AG10803 (cell line): ENCODE measurements at regions not wholly inside any gene's neighbourhood (a gene's known extent, or its start where the extent isn't known, plus 50 kb on each side); places are given as distances from the start of the nearest gene placed in this dataset.
A peak's percentile ranks its signal among the peaks of the same experiment; 100 is the strongest.

Experiments
- DNase-seq: peaks from one replicate; pipeline ENCODE4 v3.0.0; 2010; ENCODE audit warnings: low read depth
- H3K4me3 ChIP-seq: 2 replicates; pipeline ENCODE4 v1.5.1; 2011; ENCODE audit warnings: mild to moderate bottlenecking, low read length, control low read depth
- CTCF ChIP-seq: conservative IDR thresholded peaks from 2 replicates; pipeline ENCODE4 v1.5.1; 2011; ENCODE audit warnings: mild to moderate bottlenecking, low read length, control low read depth, inconsistent platforms

DNA sequence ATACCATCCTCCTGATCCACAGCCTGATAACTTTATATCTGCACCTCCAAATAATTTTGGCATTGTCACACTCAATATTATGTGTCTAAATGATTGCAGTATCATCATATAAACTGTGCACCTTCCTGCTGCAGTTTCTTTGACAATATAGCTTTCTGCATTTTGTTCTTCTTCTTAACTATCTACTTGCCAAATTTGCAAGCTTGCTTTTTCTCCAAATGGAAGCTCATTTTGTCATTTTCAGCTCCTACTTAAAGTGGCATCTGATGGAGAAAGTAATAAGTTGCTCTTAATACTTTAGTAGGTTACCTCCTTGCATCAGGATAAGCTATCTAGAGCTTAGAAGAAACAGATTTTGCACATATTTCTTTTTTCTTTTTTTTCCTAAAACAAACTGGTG, 74.0 kb upstream of the DEFB112 start:
- DNase-seq = no peak
- no peak for TF ChIP-seq CTCF
- H3K4me3 ChIP-seq = no peak overlapping the region

GRCh38 chr6:50124572-50124971, 74.8 kb upstream of the DEFB112 start:
- DNase-seq = no peak
- H3K4me3 ChIP-seq = no peak overlapping the region
- no peak for TF ChIP-seq CTCF

GRCh38 chr6:50128420-50129005, 78.8 kb upstream of the DEFB112 start:
- DNase-seq = peak; percentile 30
- no peak overlapping the region for H3K4me3 ChIP-seq
- peak; percentile 56 for TF ChIP-seq CTCF

GRCh38 chr6:50135968-50136367, 86.2 kb upstream of the DEFB112 start:
- no peak overlapping the region for H3K4me3 ChIP-seq
- no peak for TF ChIP-seq CTCF
- DNase-seq = no peak

- TF ChIP-seq CTCF = no peak
- no peak for DNase-seq
- H3K4me3 ChIP-seq = no peak overlapping the region
Observed at GRCh38 chr6:50141100-50141499, 91.4 kb upstream of the DEFB112 start.

DNA sequence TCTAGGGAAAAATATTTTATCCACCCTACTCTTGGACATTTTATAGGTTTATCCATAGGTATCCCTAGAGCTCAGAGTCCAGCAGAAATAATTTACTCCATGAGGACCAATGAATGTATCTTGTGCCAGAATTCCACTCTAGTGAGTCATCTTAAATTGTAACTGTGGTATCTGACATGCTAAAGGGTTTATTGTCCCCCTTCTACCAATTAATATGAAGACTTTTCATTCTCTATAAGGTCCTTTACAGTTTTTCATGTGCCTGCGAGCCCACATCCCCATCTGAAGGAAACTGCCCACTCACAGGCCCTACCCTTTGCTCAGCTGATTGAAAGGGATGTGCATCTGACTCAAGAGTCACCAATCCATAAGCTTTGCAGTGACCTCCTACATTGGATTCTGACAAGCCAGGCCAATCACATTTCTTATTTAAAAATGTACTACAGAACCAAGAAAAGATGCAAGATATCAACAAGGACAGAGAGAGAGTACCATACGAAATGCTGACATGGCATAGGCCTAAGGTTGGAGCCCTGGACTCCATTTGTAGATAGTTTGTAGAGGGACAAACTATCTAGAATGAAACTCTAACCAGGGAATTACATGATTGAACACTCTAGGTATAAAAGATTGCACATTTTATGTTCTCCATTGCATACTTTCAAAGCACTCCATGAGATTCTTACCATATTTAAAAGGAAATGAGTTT, 93.4 kb upstream of the DEFB112 start:
- H3K4me3 ChIP-seq = no peak overlapping the region
- TF ChIP-seq CTCF = no peak
- DNase-seq = peak; percentile 8

DNA sequence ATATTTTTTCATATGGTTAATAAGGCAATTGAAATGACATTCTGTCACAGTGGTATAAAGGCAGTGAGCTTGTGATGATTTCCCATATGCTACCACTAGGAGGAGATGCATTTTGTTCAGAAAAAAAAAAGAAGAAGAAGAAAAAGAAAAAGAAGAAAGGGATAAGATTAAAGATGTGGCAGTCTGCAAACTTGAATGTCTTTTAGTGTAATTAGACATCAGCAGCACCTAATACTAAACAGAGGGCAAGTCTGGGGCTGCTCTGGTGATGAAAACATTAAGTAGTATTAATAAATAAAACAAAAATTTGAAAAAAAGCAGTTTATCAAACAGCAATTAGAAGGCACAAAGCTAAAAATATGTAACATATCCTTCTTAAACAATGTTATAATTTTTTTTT, 95.4 kb upstream of the DEFB112 start:
- DNase-seq = peak; percentile 3
- TF ChIP-seq CTCF = peak; percentile 48
- no peak overlapping the region for H3K4me3 ChIP-seq
